Lower leg skin (tissue), 4 donors: ENCODE measurements at regions not wholly inside any gene's neighbourhood (a gene's known extent, or its start where the extent isn't known, plus 50 kb on each side); places are given as distances from the start of the nearest gene placed in this dataset.

ENCODE experiments used
- DNase-seq, 2 donors: peaks; one replicate each; pipeline ENCODE4 v3.0.0-alpha.2; 2019; ENCODE audit warnings: low spot score in 2 of 2
- H3K4me3 ChIP-seq: fragments of 200-600 bp; sonication (generic); 2 replicates; pipeline ENCODE4 v1.5.1; 2017; ENCODE audit warnings: mild to moderate bottlenecking, low read depth; ENCODE audit not compliant: poor library complexity, severe bottlenecking
- POLR2A ChIP-seq, 2 donors: fragments of 450-650 bp; IDR thresholded peaks; one replicate each; pipeline ENCODE4 v1.6.1; 2016 to 2017; ENCODE audit warnings: antibody characterized with exemption in 2 of 2, mild to moderate bottlenecking in 1 of 2, moderate library complexity in 1 of 2
- WGBS, 2 donors: methylation state at CpG; one replicate each; pipeline ENCODE4 v1.1.5; 2018; 5-methylcytosine and 5-hydroxymethylcytosine counted together
- intact Hi-C: fragments of 100-400 bp; cut with DNase I; formaldehyde crosslinking; loops from one replicate; pipeline ENCODE4 v1.15.0; 2023; ENCODE audit warnings: low total_unique reads
- TF ChIP-seq, protein P1 (sequence below), 3 donors: fragments of 450-650 bp; IDR thresholded peaks; one replicate each; pipeline ENCODE4 v1.5.1; 2016; ENCODE audit warnings: antibody characterized with exemption in 3 of 3, mild to moderate bottlenecking in 3 of 3, moderate library complexity in 2 of 3

DNA sequence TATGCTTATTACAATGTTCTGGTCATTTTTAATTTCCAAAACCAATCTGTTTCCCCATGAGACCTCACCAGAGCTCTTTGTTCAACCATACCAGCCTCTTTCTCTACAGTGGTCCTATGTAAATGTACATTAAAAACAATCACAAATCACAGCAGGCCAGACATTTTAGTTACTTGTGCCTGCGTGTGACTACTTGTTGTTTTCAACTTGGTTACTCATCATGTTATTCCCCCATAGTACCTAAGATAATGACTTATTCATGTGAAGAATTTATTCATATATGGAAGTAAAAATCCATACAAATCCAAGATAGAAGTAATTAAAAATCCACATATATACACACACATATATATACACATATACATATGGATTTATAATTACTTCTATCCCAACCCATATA lies 379.6 kb downstream of the SLITRK6 start:
- H3K4me3 ChIP-seq = no peak overlapping the region
- DNase-seq = no peak
- 78 to 82% methylated on average over 1 of the region's 1 CpG for WGBS, 2 donors
- TF ChIP-seq, protein P1, sequence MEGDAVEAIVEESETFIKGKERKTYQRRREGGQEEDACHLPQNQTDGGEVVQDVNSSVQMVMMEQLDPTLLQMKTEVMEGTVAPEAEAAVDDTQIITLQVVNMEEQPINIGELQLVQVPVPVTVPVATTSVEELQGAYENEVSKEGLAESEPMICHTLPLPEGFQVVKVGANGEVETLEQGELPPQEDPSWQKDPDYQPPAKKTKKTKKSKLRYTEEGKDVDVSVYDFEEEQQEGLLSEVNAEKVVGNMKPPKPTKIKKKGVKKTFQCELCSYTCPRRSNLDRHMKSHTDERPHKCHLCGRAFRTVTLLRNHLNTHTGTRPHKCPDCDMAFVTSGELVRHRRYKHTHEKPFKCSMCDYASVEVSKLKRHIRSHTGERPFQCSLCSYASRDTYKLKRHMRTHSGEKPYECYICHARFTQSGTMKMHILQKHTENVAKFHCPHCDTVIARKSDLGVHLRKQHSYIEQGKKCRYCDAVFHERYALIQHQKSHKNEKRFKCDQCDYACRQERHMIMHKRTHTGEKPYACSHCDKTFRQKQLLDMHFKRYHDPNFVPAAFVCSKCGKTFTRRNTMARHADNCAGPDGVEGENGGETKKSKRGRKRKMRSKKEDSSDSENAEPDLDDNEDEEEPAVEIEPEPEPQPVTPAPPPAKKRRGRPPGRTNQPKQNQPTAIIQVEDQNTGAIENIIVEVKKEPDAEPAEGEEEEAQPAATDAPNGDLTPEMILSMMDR (IDR thresholded peaks at IDR 0.05) = no peak
- intact Hi-C loops = no loop called here

DNA sequence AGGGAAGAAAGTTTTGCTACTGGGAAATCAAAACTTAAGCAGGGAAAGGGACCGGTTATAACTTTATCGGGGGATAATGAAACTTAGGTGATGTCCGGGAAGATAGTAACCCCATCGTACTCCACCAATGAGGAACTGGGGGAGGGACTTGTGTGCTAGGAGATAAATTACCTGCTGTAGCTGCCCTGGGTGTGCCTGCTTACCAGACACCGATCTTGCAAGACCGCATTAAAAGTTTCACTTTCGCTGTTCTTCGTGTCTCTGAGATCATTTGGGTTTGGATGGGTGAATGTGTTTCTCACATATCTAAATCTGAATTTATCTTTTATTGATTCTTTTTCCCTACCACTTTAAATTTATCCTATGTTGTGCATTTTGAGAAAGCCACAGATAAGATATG lies 381.4 kb downstream of the SLITRK6 start:
- intact Hi-C loops = no loop called here
- DNase-seq = no peak
- 96 to 97% methylated on average over 8 of the region's 8 CpGs for WGBS, 2 donors
- no peak overlapping the region for H3K4me3 ChIP-seq
- TF ChIP-seq POLR2A (IDR thresholded peaks at IDR 0.05) = no peak
- TF ChIP-seq, protein P1 (IDR thresholded peaks at IDR 0.05) = no peak

DNA sequence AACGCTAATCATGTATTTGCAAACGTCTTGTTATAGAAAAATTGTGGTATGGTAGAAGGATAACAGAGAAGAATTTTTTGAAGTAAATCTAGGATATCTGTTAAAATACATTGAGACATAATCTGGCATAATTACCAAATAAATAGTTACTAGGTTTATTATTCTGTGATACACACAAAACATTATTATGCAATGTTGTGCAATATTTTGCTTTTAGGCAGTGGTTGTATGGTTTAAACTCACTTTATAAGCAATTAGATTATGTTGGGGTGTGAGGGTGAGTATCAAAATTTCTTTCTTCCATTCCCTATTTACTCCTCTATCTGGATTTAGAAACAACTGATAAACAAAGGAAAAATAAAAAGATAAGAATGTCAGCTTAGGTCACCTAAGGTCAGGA lies 385.6 kb downstream of the SLITRK6 start:
- WGBS, 2 donors = 91 to 95% methylated on average over 2 of the region's 2 CpGs
- no peak for DNase-seq
- H3K4me3 ChIP-seq = no peak overlapping the region
- intact Hi-C loops = no loop called here
- no peak for TF ChIP-seq POLR2A (IDR thresholded peaks at IDR 0.05)
- TF ChIP-seq, protein P1 (IDR thresholded peaks at IDR 0.05) = no peak

DNA sequence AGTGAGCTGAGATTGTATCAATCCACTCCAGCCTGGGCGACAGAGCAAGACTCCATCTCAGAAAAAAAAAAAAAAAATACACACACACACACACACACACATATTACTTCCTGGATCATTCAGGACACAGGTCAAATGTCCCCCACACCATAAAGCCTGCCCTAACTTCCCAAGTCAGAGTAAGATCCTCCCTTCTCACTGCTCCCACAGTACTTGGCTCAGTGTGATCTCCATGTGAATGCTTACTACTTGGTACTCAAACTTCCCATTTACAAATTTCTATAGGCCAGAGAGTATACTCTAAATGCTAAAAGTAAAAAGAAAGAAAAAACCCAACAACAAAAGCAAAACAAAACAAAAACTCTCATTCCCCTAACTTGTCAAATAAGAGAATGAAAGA lies 386.8 kb downstream of the SLITRK6 start:
- intact Hi-C loops = no loop called here
- DNase-seq = no peak
- H3K4me3 ChIP-seq = no peak overlapping the region
- TF ChIP-seq, protein P1 (IDR thresholded peaks at IDR 0.05) = no peak
- no peak for TF ChIP-seq POLR2A (IDR thresholded peaks at IDR 0.05)
- WGBS, 2 donors = 71 to 94% methylated on average over 1 of the region's 1 CpG

DNA sequence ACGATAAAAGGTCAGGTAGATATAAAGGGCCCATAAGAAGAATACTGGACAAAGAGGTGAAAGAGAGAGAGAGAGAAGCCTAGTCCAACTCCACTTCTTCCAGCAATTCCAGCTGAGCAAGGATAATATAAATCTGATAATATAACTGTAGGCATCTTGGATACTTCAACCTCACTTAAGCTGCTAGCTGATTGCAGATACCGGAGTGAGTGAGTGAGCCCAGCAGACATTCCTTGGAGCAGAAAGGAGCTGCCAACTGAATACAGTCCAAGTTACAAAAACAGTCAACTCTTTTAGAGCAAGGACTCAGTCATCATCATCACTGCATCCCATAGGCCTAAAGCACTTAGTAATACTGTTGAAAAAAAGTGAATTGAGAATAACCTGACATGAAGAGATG lies 387.6 kb downstream of the SLITRK6 start:
- DNase-seq = no peak
- intact Hi-C loops = no loop called here
- no peak overlapping the region for H3K4me3 ChIP-seq
- 69 to 71% methylated on average over 2 of the region's 2 CpGs for WGBS, 2 donors
- TF ChIP-seq, protein P1 (IDR thresholded peaks at IDR 0.05) = no peak
- no peak for TF ChIP-seq POLR2A (IDR thresholded peaks at IDR 0.05)

DNA sequence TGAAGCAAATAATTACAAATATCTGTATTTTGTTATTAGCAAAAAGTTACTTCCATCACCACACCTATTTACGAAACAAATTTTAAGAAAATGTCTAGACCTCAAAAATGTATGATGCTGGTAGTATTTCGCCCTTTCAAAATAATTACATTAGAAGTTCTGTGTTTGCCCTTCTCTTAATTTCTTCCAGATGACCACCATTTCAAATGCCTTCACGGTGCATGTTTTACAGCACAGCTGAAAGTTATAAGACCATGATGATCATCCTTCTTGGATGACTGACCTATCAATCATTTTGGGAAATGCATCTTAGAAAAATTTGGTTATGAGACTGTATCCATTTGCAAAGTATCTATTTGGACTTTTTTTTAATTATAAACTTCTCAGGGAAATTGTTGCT lies 390.8 kb downstream of the SLITRK6 start:
- intact Hi-C loops = no loop called here
- 74 to 83% methylated on average over 3 of the region's 3 CpGs for WGBS, 2 donors
- DNase-seq = no peak
- TF ChIP-seq, protein P1 (IDR thresholded peaks at IDR 0.05) = no peak
- TF ChIP-seq POLR2A (IDR thresholded peaks at IDR 0.05) = no peak
- no peak overlapping the region for H3K4me3 ChIP-seq
